ENCODE measurements at regions not wholly inside any gene's neighbourhood (a gene's known extent, or its start where the extent isn't known, plus 50 kb on each side); places are given as distances from the start of the nearest gene placed in this dataset.

DNA sequence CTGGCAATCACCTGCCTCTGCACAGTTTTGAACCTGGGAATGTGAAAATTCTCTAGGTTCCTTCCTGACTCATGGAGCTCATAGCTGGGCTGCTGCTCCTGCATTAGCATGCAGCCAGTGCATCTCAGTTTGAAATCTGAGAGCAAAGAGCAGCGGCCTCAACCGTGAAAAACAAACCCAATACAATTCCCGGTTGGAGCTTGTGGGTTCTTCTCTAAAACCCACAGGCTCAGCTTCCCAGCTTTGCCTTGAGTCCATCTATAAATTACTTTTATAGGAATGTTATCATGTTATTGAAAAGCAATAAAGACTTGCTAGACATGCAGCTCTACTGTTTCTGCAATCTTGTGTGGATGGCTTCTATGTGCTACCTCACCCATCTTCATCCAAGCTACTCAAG lies 191.7 kb downstream of the CXCL12 start:
- Mint-ChIP-seq H3K9me3 (peaks cover 10% of the 10 kb centered on the region), H3K27me3 (no peaks in the 10 kb centered on the region), H3K4me1 (no peaks in the 10 kb centered on the region), H3K27ac (no peak overlapping the region), H3K36me3 (ENCODE audit: low read depth) (no peaks in the 10 kb centered on the region), H3K4me3 (no peak overlapping the region)
- ATAC-seq (ENCODE audit: low read depth) (no peak), DNase-seq (no peak)
- TF ChIP-seq CTCF (IDR thresholded peaks at IDR 0.05), result no peak
- CTCF ChIA-PET, result no interaction called here
- POLR2A ChIA-PET, result no interaction called here
- intact Hi-C loops (cut with micrococcal nuclease), result no loop called here

DNA sequence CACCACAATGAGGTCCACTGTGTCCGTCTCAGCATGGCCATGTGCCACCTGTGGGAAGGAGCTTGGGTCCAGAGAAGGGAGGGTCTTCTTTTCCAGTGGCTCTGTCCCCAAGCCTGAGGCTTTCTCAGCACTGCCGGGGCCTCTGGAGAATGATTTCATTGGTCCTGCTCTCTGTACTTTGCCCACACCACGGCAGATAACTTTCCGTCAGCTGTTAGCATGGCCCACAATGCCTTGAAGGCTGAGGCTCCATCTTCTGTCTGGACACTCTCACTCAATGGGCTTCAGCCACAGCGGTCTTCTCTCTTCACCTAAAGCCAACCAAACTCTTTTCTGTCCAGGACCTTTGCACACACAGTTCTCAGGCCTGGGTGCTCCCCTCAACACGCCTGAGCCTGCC lies 192.5 kb downstream of the CXCL12 start:
- DNase-seq, result no peak
- Mint-ChIP-seq H3K4me3 (no peak overlapping the region), H3K9me3 (peaks cover 10% of the 10 kb centered on the region), H3K27me3 (no peaks in the 10 kb centered on the region), H3K27ac (no peak overlapping the region), H3K36me3 (ENCODE audit: low read depth) (no peaks in the 10 kb centered on the region), H3K4me1 (no peaks in the 10 kb centered on the region)
- no peak for TF ChIP-seq CTCF (IDR thresholded peaks at IDR 0.05)
- no peak for ATAC-seq (ENCODE audit: low read depth)
- ChIA-PET CTCF (no interaction called here), POLR2A (no interaction called here)
- intact Hi-C loops (cut with micrococcal nuclease), result no loop called here

DNA sequence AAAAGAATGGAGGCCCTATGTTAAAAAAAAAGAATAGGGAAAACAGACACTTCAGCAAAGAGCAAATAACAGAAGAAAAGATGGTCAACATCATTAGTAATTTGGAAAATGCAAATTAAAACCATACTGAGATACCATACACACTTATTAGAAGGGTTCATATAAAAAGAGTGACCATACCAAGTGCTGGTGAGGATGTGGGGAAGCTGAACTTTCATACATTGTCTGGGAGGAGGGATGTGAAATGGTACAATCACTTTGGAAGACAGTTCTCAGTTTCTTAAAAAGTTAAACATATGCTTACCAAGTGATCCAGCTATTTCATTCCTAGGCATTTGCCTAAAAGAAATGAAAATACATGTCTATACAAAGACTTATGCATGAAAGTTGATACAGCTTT lies 194.4 kb downstream of the CXCL12 start:
- POLR2A ChIA-PET, result no interaction called here
- intact Hi-C loops (cut with micrococcal nuclease), result no loop called here
- Mint-ChIP-seq H3K4me3 (no peak overlapping the region), H3K9me3 (peaks cover 10% of the 10 kb centered on the region), H3K4me1 (no peaks in the 10 kb centered on the region), H3K36me3 (ENCODE audit: low read depth) (no peaks in the 10 kb centered on the region), H3K27ac (no peak overlapping the region), H3K27me3 (no peaks in the 10 kb centered on the region)
- no peak for DNase-seq
- no peak for TF ChIP-seq CTCF (IDR thresholded peaks at IDR 0.05)
- CTCF ChIA-PET, result no interaction called here
- no peak for ATAC-seq (ENCODE audit: low read depth)

DNA sequence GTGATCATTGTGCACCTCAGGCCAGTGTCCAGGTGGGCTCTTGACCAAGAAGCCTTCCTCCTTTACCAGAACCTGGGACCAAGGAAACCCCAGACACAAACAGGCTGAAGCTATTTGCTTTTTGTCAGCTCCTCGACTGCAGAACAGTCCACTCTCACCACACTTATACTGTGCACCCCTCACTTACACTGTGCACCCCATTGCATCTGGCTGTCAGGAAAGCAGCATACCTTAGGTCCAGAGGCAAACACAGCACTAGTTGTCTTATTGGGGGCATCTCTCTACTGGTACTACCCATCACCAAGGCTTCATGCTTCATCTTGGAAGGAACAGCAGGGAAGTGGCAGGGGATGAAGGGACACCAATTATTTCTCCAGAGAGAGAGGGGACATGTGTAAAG lies 198.1 kb downstream of the CXCL12 start:
- H3K27me3 Mint-ChIP-seq, result no peaks in the 10 kb centered on the region
- no peak for DNase-seq
- no peak for TF ChIP-seq CTCF (IDR thresholded peaks at IDR 0.05)
- intact Hi-C loops (cut with micrococcal nuclease), result no loop called here
- peaks cover 12% of the 10 kb centered on the region for H3K9me3 Mint-ChIP-seq
- no peak overlapping the region for H3K27ac Mint-ChIP-seq
- no peaks in the 10 kb centered on the region for H3K4me1 Mint-ChIP-seq
- ChIA-PET POLR2A (no interaction called here), CTCF (no interaction called here)
- no peaks in the 10 kb centered on the region for H3K36me3 Mint-ChIP-seq (ENCODE audit: low read depth)
- ATAC-seq (ENCODE audit: low read depth), result no peak
- no peak overlapping the region for H3K4me3 Mint-ChIP-seq

GRCh38 chr10:44186150-44186549 lies 198.7 kb downstream of the CXCL12 start:
- ChIA-PET CTCF (no interaction called here), POLR2A (no interaction called here)
- no peaks in the 10 kb centered on the region for H3K27me3 Mint-ChIP-seq
- no peak overlapping the region for H3K27ac Mint-ChIP-seq
- ATAC-seq (ENCODE audit: low read depth) (no peak), DNase-seq (no peak)
- H3K4me3 Mint-ChIP-seq, result no peak overlapping the region
- H3K9me3 Mint-ChIP-seq, result peaks cover 12% of the 10 kb centered on the region
- H3K4me1 Mint-ChIP-seq, result no peaks in the 10 kb centered on the region
- intact Hi-C loops (cut with micrococcal nuclease), result no loop called here
- H3K36me3 Mint-ChIP-seq (ENCODE audit: low read depth), result no peaks in the 10 kb centered on the region
- no peak for TF ChIP-seq CTCF (IDR thresholded peaks at IDR 0.05)
